GM13976 (cell line): ENCODE measurements at regions not wholly inside any gene's neighbourhood (a gene's known extent, or its start where the extent isn't known, plus 50 kb on each side); places are given as distances from the start of the nearest gene placed in this dataset.

Experiments used
- DNase-seq: peaks from one replicate; pipeline ENCODE4 v3.0.0; 2012; ENCODE audit warnings: low spot score
- in situ Hi-C: fragments of 300-500 bp; cut with MboI; formaldehyde crosslinking; loops from one replicate; pipeline ENCODE4 v1.12.0; 2022; ENCODE audit warnings: low sequenced_read_pairs, mixed read lengths, inconsistent platforms; ENCODE audit not compliant: unreplicated experiment
- TF ChIP-seq, protein P1 (sequence below): IDR thresholded peaks from 2 replicates; pipeline ENCODE4 v1.5.1; 2012; ENCODE audit warnings: borderline replicate concordance, mild to moderate bottlenecking; ENCODE audit not compliant: insufficient read depth; ENCODE audit errors: extremely low read depth, missing control alignments, control extremely low read depth

DNA sequence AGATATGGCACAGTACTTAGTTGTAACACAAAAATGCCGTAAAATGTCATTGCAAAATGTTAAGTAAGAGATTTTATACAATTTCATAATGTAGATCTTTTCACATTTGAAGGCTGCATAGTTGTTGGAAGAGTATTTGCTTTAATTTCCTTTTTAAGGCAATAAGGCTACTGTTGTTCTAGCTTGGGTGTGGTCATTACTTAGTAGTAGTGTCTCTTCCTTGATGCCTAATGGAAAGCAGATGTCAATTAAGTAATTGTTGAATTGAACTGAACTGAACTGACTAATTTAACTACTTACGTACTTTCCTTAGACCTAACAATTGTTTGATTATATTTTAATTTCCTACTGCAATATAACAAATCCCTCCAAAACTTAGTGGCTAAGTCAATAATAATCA lies 181.7 kb downstream of the FLRT2 start:
- TF ChIP-seq, protein P1, sequence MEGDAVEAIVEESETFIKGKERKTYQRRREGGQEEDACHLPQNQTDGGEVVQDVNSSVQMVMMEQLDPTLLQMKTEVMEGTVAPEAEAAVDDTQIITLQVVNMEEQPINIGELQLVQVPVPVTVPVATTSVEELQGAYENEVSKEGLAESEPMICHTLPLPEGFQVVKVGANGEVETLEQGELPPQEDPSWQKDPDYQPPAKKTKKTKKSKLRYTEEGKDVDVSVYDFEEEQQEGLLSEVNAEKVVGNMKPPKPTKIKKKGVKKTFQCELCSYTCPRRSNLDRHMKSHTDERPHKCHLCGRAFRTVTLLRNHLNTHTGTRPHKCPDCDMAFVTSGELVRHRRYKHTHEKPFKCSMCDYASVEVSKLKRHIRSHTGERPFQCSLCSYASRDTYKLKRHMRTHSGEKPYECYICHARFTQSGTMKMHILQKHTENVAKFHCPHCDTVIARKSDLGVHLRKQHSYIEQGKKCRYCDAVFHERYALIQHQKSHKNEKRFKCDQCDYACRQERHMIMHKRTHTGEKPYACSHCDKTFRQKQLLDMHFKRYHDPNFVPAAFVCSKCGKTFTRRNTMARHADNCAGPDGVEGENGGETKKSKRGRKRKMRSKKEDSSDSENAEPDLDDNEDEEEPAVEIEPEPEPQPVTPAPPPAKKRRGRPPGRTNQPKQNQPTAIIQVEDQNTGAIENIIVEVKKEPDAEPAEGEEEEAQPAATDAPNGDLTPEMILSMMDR, result no peak
- in situ Hi-C loops, result no loop called here
- DNase-seq, result no peak
